SH-SY5Y (cell line): ENCODE measurements at regions not wholly inside any gene's neighbourhood (a gene's known extent, or its start where the extent isn't known, plus 50 kb on each side); places are given as distances from the start of the nearest gene placed in this dataset.

ENCODE experiments used
- GATA2 ChIP-seq: IDR thresholded peaks from 2 replicates; pipeline ENCODE4 v1.6.1; 2011; ENCODE audit warnings: mild to moderate bottlenecking, low read depth, low read length
- GATA3 ChIP-seq: IDR thresholded peaks from 2 replicates; pipeline ENCODE4 v1.6.1; 2011; ENCODE audit warnings: low read depth, mild to moderate bottlenecking, low read length, moderate library complexity

DNA sequence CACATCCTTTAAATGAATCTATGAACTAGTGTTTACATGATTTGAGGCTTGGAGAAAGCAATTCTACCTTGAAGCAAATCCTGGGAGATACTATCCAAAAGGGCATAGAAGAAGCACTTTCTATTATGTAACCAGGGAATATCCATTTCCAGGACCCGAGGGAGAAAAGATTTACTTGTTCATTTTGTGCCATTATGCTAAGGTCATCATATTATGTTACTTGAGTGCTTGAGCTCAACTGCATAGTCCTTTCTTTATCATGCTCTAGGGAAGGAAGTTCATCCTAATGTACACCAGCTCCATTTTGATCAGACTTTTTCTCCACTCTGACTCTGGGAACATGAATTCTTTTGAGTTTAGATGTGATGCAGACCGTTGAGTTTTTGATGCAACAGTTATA is 188.6 kb upstream of the SNX7 start:
- no peak for TF ChIP-seq GATA2
- TF ChIP-seq GATA3, result no peak
